Activated T-cell treated with anti-CD3 and anti-CD28 coated beads, Interleukin-2, amount 50 U/mL, for 1 hour (primary cell): ENCODE measurements at regions not wholly inside any gene's neighbourhood (a gene's known extent, or its start where the extent isn't known, plus 50 kb on each side); places are given as distances from the start of the nearest gene placed in this dataset.

ENCODE experiments used
- DNase-seq: peaks from one replicate; pipeline ENCODE4 v3.0.0-alpha.2; 2020

DNA sequence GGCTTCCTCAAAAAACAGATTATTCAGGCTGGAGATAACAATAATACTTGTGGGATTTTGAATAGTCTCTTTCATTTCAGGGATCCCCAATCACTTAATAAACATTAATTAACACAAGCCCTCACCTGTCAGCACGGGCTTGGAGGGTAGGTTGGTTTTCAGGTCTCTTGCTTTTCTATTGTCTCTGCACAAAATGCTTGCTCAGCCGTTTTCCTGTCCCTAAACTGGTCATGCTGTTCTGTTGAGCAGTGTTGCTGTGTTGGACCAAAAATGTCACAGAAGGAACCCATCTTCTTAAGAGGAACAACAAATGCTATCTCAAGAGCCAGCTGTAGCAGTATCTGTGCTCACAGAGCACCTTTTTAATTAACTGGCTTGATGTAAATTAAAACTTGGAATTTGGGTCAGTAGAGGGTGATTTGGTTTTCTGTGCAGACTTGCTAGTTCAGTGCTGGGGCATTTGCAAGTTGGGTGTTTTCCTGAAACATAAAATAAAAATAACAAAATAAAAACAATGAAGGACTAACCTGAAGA lies 231.8 kb upstream of the CRY1 start:
- no peak for DNase-seq

DNA sequence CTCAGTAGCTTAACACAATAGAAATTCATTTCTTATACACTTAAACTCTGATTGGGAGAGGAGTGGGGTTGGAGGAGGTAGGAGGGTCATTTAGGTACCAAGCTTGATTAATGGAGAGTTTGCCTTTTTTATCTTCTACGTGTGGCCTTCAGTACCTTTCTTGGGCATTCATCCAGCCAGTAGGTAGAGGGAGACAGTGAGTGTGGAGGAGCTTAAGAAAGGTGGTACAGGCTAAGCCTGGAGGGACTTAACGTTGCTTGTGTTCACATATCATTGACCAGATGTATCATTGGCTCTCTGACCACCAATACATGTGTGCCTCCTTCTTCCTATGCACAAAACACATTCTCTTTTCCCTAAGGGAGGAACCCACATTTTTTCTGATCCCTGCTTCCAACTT lies 232.9 kb upstream of the CRY1 start:
- no peak for DNase-seq

DNA sequence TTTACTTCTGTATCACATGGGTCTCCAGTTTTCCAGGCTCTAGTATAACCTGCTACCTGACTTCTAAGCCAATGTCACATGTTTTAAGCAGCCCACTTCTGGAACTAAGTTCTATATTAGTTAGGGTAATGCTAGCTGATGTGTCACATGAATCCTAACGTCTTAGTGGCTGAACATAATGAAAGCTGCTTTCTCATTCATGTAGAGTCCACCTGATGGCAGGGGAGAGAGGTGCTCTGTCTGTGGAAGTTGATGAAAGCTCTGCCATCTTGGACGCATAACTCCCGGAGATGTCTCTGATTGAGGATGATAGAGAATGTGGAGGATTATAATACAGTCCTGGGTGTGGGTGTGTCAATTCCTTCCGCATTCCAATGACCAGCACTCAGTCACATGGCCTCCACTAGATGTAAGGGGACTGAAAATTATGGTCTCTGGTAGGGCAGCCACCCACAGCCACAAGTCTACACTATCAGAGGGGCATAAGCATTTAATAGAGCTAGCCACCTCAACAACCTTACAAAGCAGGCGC lies 234.4 kb upstream of the CRY1 start:
- DNase-seq: no peak

DNA sequence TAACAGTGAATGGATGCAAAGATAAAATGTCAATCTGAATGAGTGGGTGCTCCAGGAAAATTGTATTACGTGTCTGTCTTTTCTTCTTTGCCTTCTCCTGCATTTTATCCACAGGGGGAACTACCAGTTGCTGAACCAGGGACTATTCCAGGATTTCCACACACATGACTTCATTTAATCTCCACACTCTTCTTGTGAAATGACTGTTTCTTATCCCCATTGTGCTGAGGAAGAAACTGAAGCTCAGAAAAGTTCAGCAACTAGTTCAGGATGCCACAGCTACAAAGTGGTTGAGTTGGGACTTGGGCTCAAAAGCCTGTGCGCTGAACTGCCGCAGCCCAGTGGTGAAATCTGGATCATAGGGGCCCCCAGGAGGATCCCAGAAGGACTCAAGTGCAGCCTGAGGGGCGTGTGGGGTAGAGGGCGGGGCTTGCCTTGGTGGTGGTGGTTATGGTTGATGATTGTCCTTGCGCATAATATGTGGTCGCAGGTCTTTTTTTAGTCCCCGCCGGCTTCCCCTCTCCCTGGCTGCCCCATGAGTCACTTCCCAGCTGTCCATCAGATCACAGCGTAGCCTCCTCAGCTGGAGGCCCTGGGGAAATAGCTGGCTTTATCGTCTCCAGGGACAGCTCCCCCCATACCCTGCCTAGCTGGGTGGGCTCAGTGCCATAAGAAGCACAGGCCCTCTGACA lies 235.2 kb upstream of the CRY1 start:
- no peak for DNase-seq

DNA sequence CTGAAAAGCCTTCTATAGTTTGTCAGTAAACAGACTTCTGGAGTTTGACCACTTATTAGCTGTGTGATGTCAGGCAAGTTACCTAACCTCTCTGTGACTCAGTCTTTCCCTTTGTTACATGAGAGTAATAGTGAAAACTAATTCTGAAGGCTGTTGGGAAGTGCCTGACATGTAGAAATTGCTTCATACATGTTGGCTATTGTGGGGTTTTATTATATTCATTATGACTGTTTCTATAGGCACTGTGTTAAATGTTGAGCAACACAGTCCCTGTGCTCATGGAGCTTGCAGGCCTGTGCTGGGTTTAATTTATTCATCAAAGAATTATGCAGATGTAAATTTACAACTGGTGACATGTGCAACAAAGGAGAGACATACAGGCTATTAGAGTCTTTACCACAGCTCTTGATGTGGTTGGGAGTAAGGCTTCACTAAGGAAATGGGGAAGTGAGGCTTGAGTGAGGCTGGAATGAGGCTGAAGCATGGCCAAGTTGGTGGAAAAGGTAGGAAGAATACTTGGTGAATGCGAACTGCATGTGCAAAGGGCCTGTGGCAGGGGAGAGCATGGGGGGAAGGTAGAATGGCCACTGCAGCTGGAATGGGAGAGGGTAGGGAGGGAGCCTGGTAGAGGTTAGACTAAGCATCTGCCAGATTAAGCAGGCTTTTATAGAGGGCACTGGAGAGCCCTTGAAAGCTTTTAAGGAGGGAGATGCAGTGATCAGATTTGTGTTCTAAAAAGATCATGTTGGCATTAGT lies 236.4 kb upstream of the CRY1 start:
- no peak for DNase-seq

DNA sequence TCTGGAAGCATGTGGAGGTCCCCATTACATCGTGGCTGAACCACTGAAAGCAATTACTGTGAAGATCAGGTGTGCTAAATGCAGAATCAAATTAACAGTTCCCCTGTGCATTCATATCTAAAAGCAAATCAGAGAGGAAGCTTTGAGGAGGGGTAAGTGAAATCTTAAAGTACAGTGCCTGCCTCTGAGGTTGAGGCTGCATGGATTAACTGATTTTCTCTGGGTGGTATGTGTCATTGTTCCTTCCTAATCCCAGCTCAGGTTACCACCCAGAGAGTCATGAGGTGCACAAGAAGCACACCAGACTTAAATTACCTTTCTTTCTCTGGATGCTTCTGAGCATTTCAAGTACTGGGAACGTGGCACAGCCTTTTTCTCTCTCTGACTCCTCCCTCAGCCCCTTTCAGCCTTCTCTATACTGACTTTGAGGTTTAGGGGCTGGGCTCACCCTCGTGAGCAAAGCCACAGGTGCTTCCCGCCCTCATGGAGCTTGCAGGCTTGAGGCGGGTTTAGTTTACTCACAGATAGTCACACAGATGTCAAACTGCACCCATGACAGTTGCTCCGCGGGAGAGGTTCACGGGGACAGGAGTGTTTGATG lies 237.6 kb upstream of the CRY1 start:
- DNase-seq: no peak

DNA sequence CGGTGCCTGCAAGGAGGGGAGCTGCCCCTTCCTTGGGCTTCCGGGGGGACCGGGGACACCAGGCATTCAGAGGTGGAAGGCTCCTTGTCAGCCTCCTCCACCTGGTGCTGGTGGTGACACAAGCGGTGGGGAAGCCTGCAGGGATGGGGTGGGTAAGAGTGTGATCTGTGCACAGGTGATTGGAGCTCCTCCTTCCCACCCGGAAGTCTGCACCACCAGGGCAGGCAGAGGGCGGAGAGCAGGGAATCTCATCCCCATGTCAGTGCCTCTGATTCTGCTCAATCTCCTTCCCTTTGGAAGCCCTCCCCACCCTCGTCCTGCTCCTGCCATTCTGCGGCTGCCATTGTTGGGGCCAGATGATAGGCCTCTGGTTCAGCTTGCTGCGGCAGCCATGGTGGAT lies 238.1 kb upstream of the CRY1 start:
- no peak for DNase-seq

DNA sequence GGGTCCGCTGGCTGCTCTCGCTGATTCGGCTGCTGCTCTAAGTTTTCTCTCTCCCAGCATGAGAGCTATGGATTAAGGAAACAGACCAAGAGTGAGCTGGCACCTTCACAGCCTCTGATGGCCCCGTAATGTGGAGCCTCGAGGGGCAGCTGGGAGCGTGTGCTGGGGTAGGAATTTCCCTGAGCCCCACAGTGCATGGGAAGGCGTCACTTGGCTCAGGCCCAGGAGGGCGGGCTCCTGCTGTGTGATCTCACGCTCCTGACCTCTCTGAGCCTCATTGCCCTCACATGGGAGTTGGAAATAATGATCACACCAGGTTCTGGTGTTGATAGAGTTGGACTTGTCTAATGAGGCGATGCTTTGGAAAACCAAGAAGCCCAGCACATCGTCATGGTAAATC lies 238.6 kb upstream of the CRY1 start:
- no peak for DNase-seq

DNA sequence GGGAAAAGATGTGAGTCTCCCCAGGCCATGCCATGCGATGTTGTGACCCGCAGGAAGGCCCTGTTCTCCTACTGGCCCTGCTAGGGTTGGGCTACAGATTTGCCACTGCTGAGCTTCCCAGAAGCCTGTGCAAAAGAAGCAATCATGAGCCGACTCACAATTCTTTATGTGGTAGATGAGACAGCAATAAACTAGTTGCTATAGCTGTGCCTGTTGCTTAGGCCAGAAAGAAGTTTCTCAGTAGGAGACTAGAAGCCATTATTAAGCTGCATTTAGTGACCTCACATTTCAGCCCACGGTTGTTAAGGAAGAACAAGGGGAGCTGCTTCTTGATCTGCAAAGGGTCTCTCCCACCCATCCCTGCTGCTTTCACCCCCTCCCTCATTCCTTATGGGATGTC lies 239.4 kb upstream of the CRY1 start:
- DNase-seq: no peak

DNA sequence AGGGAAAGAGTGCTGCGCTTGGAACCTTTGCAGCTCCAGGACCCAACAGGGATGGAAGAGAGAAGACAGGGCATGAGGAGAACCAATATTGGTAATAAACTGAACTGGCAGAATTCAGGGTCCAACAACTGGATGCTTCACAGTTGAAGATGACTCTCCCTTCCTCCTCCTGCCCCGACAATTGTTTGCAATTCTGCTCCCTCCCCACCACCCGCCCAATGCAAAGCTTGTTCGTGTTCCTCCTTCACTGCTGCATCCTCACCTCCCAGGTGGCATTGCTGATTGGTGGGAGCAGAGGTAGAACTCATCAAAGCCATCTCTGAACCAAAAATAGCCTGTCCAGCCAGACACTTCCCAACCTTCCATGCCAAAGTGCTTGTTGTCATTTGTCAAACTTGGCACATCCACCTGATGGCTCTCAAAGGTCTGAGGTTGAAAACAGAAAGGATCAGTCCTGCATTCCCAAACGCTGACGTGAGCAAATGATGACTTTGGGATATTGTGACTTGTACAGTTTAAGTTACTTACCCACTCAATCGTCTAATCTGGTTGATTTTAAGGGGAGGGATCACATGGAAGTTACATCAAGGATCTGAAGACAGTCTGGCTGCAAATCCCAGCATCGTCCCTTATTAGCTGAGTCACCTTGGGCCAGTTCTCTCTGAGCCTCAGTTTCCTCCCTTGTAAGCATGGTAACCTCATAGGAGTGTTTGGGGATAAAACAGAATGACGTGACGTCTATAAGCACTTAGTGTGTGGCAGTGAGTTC lies 242.6 kb upstream of the CRY1 start:
- DNase-seq: no peak

DNA sequence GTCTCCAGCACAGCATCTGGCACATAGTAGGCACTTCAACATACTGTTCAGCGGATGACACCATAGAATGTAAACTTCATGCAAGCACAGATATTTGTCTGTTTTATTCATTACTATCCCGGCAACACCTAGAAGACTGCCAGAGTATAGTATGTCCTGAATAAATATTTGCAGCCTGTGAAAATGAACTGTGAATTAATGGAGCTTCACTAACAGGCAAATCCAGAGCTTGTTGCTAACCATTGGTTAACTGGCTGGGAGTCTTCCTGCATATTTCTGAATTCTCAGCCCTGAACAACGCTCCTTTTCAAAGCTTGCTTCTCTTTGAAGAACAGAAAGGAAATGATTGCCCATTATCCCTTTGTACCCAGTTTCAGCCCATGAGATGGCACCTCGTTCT lies 243.3 kb upstream of the CRY1 start:
- no peak for DNase-seq

DNA sequence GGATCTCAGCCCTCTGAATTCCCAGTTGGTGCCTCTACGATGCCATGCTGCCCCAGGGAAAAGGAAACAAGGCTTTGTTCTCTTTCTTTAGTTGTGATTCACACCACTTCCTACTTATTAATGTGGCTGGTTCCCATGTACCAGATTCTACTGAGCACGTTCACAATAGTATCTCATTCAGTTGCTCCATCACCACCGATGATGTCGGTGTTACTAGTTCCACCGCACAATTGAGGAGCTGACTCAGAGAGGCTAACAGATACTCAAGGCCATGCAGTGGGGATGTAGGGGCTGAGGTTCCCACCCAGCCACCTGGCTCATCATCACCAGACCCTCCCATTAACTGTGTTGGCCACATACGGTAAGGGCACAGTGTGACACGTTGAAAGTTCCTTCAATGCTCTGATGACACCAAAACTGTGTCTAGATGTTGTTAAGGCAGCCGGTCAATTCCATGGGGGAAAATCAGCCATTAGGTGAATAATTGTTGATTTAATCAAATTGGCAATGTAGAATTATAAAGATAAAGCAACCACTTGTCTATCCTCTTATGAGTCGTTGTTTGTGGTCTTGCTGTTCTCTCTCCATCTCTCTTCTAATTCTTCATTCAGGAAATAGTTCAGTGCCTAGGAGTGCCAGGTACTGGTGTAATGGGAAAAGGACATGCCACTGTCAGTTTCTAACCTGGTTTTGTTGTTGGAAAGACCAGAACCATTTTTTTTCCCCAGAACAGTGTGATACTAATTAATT lies 244.2 kb upstream of the CRY1 start:
- DNase-seq: no peak

DNA sequence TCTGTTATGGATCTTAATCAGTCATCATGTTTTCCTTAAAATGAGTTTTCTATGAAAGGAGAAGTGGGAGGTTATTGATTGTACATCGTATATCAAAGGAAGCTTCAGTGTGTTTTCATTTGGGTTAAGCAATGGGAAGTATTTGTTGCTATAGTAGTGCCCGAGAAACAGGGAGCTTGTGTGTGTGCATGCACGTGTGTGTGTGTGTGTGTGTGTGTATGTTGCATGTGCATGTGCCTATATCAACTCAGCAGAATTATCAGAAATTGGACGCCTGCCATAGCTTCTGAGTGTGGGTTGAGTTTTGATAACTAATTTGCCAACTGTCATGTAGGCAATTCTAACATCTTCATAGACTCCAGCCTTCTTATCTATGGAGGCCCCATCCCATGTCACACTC lies 246.1 kb upstream of the CRY1 start:
- DNase-seq: no peak

DNA sequence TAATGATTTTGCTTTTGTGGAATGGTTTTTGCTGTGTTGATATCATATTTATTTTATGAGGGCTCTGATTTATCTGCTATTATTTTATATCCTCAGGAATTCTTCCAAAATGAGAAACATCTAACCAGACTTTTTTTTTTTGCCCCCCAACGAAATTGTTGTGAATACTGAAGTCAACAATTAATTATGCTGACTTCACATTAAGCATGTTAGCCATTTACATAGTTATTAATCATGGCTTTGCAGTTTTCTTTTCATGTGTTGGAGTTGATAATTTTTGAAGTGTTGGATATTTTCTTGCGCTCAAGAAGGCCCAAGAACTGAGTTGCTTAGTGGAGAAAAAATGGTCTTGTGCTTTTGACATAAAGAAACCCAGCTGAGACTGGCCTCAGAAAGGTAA lies 246.6 kb upstream of the CRY1 start:
- DNase-seq: no peak

DNA sequence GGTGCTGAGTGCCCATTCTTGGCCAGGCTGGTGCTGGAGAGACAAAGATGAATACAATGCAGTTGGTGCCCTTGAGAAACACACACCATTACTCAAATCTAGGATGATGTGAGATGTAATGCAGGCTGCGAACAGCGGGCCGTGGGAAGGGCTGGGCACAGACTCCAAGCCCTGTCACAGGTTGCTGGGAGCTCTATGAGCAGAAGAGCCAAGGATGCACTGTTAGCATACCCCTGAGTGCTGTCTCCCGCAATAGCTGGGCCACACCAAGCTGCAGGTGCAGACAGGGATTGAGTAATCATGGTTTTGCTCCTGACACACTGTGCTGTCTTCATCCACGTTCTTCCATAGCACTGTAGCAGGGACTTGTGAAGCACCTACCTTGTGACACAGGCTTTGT lies 247.5 kb upstream of the CRY1 start:
- no peak for DNase-seq

DNA sequence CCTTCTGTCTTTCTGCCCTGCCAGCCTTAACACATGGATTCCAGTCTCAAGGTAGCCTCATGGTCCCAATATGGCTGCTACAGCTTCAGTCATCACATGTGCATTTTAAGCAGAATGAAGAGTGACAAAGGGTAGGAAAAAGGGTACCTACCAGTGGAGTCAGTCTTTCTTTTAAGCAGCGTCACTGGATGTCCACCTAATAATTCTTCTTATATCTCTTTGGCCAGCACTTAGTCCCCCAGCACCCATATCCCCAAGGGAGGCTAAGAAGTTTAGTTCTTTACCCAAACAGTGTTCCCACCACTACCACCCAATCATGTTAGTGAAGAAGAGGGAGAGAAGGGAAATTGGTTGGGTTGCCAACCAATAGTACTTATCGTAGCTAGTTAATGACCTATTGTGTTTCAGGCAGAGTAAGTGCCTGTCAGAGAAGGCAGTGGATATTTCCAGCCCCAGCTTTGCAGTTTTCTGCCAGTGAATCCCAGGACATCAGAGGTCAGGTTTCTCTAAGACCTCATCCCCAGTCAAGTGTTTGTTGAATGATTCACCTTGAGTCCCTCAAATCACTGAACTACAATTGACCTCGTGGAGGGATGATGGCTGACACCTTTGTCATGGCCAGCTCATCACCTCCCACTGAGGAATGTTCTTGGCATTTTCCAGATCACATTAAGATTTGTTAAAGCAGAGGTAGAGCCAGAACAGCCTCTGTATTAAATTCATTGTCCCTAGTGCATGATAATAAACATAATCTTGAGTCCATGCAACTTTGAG lies 250.9 kb upstream of the CRY1 start:
- no peak for DNase-seq

DNA sequence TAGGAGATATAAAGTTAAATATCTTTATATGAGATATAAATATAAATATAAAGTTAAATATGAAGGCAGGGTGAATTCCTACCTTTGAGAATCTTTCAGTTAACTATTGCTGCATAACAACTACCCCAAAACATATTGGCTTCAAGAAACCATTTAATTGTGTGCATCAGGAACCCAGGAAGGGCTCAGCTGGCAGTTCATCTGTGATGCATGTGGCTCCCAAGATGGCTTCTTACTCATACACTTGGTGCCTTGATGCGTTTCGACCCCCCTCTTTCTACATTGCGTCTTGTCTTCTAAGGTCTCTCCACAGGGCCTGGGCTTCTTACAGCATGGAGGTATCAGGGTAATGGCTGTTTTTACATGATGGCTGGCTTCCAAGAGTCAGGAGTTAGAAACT lies 253.9 kb upstream of the CRY1 start:
- no peak for DNase-seq

DNA sequence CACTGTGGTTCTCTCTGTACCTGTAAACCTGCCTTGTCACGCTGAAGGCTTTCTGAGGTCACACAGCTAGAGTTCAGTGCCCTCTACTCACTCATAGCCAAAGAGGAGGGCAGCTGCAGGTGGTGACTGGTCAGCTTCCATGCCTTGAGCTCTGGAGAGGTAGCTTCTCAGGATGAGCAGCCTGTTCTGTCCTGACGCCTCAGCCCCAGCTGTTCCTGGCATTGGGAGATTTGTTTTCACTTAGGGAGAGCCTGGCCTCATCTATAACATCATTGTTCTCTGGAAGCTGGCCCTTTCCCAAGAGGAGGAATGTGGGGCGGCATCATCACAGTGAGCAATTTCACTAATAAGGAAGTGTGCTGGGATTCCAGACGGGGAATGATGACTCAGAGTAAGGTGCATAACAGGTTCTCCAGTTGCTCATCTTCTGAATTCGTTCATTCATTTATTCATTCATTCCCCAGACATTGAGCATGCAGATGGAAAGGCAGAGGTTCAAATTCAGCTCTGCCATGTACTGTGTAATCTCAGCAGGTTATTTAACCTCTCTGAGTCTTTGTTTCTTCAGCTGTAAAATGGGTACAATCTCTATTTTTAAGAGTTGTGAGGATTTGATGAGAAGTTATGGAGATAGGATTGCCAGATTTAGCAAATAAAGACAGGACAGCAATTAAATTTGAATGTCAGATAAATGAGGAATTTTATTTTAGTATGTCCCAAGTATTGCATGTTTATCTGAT lies 255.8 kb upstream of the CRY1 start:
- DNase-seq: no peak

DNA sequence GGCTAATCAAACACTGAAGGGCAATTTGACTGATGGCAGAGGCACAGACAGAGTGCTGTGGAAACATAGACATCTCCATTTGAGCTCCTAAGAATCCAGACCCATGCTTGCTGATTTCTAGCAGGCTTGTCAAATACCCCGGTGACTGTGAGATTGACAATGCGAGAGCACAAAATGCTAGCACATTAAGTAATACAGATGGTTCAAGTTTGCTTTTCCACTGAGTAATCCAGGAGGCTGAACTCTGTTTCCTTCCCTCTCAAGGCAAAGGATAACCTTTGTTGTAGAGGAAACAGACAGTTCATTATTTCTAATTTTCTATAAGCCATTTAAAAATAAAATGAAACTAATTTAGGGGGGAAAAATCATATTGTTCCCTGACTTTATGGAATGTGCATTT lies 256.5 kb upstream of the CRY1 start:
- no peak for DNase-seq

DNA sequence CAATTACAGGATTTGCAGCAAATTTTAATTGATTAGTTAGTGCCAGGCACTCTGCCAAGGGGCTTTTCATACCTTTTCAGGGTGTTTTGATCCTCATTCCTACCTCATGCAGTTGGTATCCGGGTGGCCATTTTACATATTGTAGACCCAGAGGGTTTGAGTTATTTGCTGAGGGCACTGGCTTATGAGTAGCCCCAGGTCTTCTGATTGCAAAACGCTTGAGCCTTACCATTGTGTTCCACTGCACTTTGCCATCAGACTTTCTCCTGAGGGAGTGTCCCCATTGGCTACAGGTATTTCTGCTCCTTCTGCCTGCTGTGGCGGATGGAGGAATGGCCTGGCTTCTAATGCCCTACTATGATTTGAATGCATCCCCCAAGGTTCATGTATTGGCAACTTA lies 257.8 kb upstream of the CRY1 start:
- no peak for DNase-seq

DNA sequence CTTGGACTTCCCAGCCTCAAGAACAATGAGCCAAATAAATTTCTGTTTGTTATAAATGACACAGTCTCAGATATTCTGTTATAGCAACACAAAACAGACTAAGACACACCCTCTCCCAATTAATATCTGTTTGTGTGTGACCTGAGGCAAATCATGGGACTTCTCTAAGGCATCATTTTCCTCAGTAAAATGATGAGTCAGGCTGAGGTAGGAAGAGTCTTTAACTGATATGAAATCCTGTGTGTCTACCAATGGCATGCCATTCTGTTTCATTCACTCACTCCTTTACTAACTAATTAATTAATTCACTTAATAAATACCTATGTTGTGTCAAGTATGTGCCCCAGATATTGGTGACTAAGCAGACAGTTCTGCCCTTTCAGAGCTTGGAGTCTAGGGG lies 258.4 kb upstream of the CRY1 start:
- DNase-seq: no peak
